ENCODE measurements at regions not wholly inside any gene's neighbourhood (a gene's known extent, or its start where the extent isn't known, plus 50 kb on each side); places are given as distances from the start of the nearest gene placed in this dataset.

- DNase-seq (ENCODE audit: low read depth) = no peak
These were observed 63.2 kb upstream of the GHR start for GRCh38 chr5:42360056-42360455.

- no peak for DNase-seq (ENCODE audit: low read depth)
These were observed 62.5 kb upstream of the GHR start for GRCh38 chr5:42360616-42361314.

GRCh38 chr5:42361315-42361688, 61.9 kb upstream of the GHR start:
- DNase-seq (ENCODE audit: low read depth) = no peak

GRCh38 chr5:42366051-42366450, 57.2 kb upstream of the GHR start:
- DNase-seq (ENCODE audit: low read depth) = no peak
